Esophagus muscularis mucosa (tissue), 4 donors: ENCODE measurements at regions not wholly inside any gene's neighbourhood (a gene's known extent, or its start where the extent isn't known, plus 50 kb on each side); places are given as distances from the start of the nearest gene placed in this dataset.

ENCODE experiments used
- DNase-seq: peaks from one replicate; pipeline ENCODE4 v3.0.0-alpha.2; 2017; ENCODE audit errors: extremely low spot score
- H3K27ac ChIP-seq, 4 donors: fragments of 200-600 bp; sonication (generic); replicated peaks in 1 of 4; 1 replicate in 3 of 4; 2 replicates in 1 of 4; pipeline ENCODE4 v1.5.1; 2016 to 2019; ENCODE audit warnings: mild to moderate bottlenecking in 1 of 4
- H3K27me3 ChIP-seq, 4 donors: fragments of 200-600 bp; sonication (generic); one replicate each; pipeline versions ENCODE4 v1.5.1 to v1.6.0; 2016 to 2019
- H3K36me3 ChIP-seq, 4 donors: fragments of 200-600 bp; sonication (generic); one replicate each; pipeline ENCODE4 v1.5.1; 2016 to 2019
- H3K4me1 ChIP-seq, 4 donors: fragments of 200-600 bp; sonication (generic); one replicate each; pipeline ENCODE4 v1.5.1; 2016 to 2019
- H3K4me3 ChIP-seq, 4 donors: fragments of 200-600 bp; sonication (generic); 1 replicate in 2 of 4; 2 replicates in 2 of 4; pipeline ENCODE4 v1.5.1; 2016 to 2019; ENCODE audit warnings: mild to moderate bottlenecking in 4 of 4, moderate library complexity in 1 of 4
- H3K9me3 ChIP-seq, 4 donors: fragments of 200-600 bp; sonication (generic); 1 replicate in 3 of 4; 2 replicates in 1 of 4; pipeline ENCODE4 v1.5.1; 2016 to 2019
- CTCF ChIP-seq, 3 experiments: fragments of 200-600 bp in 2 of 3; fragments of 450-650 bp in 1 of 3; sonication (generic) in 2 of 3; IDR thresholded peaks; one replicate each; pipeline ENCODE4 v1.5.1; 2017 to 2019; ENCODE audit warnings: antibody characterized with exemption in 3 of 3, mild to moderate bottlenecking in 2 of 3, moderate library complexity in 1 of 3
- EP300 ChIP-seq: sonication (generic); formaldehyde crosslinking; IDR thresholded peaks from one replicate; pipeline ENCODE4 v1.6.1; 2017; ENCODE audit warnings: antibody characterized with exemption
- POLR2A ChIP-seq: fragments of 450-650 bp; IDR thresholded peaks from one replicate; pipeline ENCODE4 v1.6.1; 2017; ENCODE audit warnings: antibody characterized with exemption, moderate library complexity, mild to moderate bottlenecking, low read depth
- POLR2AphosphoS5 ChIP-seq, 2 donors: sonication (generic); formaldehyde crosslinking; IDR thresholded peaks; one replicate each; pipeline ENCODE4 v1.6.1; 2017; ENCODE audit warnings: antibody characterized with exemption in 2 of 2
- whole genome bisulfite sequencing: methylation state at CpG from one replicate; pipeline ENCODE4 v1.1.5; 2018; 5-methylcytosine and 5-hydroxymethylcytosine counted together
- intact Hi-C: fragments of 100-400 bp; cut with DNase I; formaldehyde crosslinking; loops from one replicate; pipeline ENCODE4 v1.15.1; 2023

GRCh38 chr4:4643306-4643705 is 101.5 kb upstream of the STX18 start:
- intact Hi-C loops, result no loop called here

GRCh38 chr4:4642496-4643000 is 100.7 kb upstream of the STX18 start:
- H3K27ac ChIP-seq, result no peak overlapping the region
- intact Hi-C loops, result no loop called here
- no peak overlapping the region for H3K4me3 ChIP-seq
- no peaks in the 10 kb centered on the region for H3K27me3 ChIP-seq
- WGBS, result 88% methylated on average over 6 of the region's 6 CpGs
- H3K4me1 ChIP-seq, result no peaks in the 10 kb centered on the region
- H3K9me3 ChIP-seq, result peaks cover 0 to 5% (median 0%) of the 10 kb centered on the region in 4 donors
- DNase-seq, result no peak
- H3K36me3 ChIP-seq, result no peaks in the 10 kb centered on the region
- TF ChIP-seq EP300, result no peak
- no peak for TF ChIP-seq POLR2A
- TF ChIP-seq CTCF (IDR thresholded peaks at IDR 0.05), result no peak
- TF ChIP-seq POLR2AphosphoS5 (IDR thresholded peaks at IDR 0.05), result no peak

More at GRCh38 chr4:4643306-4643705, 101.5 kb upstream of the STX18 start:
- DNase-seq, result no peak
- TF ChIP-seq EP300 (no peak), POLR2A (no peak), CTCF (IDR thresholded peaks at IDR 0.05) (no peak), POLR2AphosphoS5 (IDR thresholded peaks at IDR 0.05) (no peak)
- Histone ChIP-seq H3K36me3 (no peaks in the 10 kb centered on the region), H3K27me3 (no peaks in the 10 kb centered on the region), H3K9me3 (peaks cover 0 to 5% (median 0%) of the 10 kb centered on the region in 4 donors), H3K4me3 (no peak overlapping the region), H3K4me1 (no peaks in the 10 kb centered on the region), H3K27ac (no peak overlapping the region)
- WGBS, result 96% methylated on average over 5 of the region's 5 CpGs

- intact Hi-C loops, result no loop called here
- no peaks in the 10 kb centered on the region for H3K36me3 ChIP-seq
- no peak overlapping the region for H3K4me3 ChIP-seq
- H3K9me3 ChIP-seq, result peaks cover 0 to 3% (median 0%) of the 10 kb centered on the region in 4 donors
- WGBS, result 76% methylated on average over 23 of the region's 23 CpGs
- no peaks in the 10 kb centered on the region for H3K27me3 ChIP-seq
- no peak overlapping the region for H3K27ac ChIP-seq
- H3K4me1 ChIP-seq, result no peaks in the 10 kb centered on the region
- DNase-seq, result no peak
- TF ChIP-seq POLR2AphosphoS5 (IDR thresholded peaks at IDR 0.05), result no peak
- no peak for TF ChIP-seq POLR2A
- TF ChIP-seq EP300, result no peak
- no peak for TF ChIP-seq CTCF (IDR thresholded peaks at IDR 0.05)
Measured at GRCh38 chr4:4641661-4642495, 100.0 kb upstream of the STX18 start.

- Histone ChIP-seq H3K27ac (no peak overlapping the region), H3K9me3 (no peaks in the 10 kb centered on the region), H3K27me3 (no peaks in the 10 kb centered on the region), H3K36me3 (no peaks in the 10 kb centered on the region), H3K4me3 (no peak overlapping the region), H3K4me1 (no peaks in the 10 kb centered on the region)
- TF ChIP-seq POLR2AphosphoS5 (IDR thresholded peaks at IDR 0.05) (no peak), EP300 (no peak), POLR2A (no peak), CTCF (IDR thresholded peaks at IDR 0.05) (no peak)
- 92% methylated on average over 8 of the region's 8 CpGs for WGBS
- DNase-seq, result no peak
- intact Hi-C loops, result no loop called here
Measured at GRCh38 chr4:4641254-4641653, 99.4 kb upstream of the STX18 start.
